WI38 (cell line): ENCODE measurements at regions not wholly inside any gene's neighbourhood (a gene's known extent, or its start where the extent isn't known, plus 50 kb on each side); places are given as distances from the start of the nearest gene placed in this dataset.
"Not testable (repeated sequence)": the region's sequence is repeated elsewhere in the genome, so short reads cannot be mapped to it uniquely, and the experiment has no call there.

Experiments
- H3K4me3 ChIP-seq: 2 replicates; pipeline ENCODE4 v1.5.1; 2011; ENCODE audit warnings: low read depth, mild to moderate bottlenecking, control low read depth, low read length
- CTCF ChIP-seq: IDR thresholded peaks from 2 replicates; pipeline ENCODE4 v1.5.1; 2012; ENCODE audit warnings: low read depth, mild to moderate bottlenecking, control low read depth, low read length

GRCh38 chr9:107832871-107833270 lies 343.3 kb upstream of the KLF4 start:
- TF ChIP-seq CTCF: no peak
- H3K4me3 ChIP-seq: no peak overlapping the region

- TF ChIP-seq CTCF: no peak
- no peak overlapping the region for H3K4me3 ChIP-seq
These were observed 340.9 kb upstream of the KLF4 start for GRCh38 chr9:107830479-107830878.

GRCh38 chr9:107827884-107828283 lies 338.3 kb upstream of the KLF4 start:
- H3K4me3 ChIP-seq: no peak overlapping the region
- TF ChIP-seq CTCF: no peak

GRCh38 chr9:107827304-107827703 lies 337.7 kb upstream of the KLF4 start:
- no peak overlapping the region for H3K4me3 ChIP-seq
- no peak for TF ChIP-seq CTCF

- H3K4me3 ChIP-seq: not testable (repeated sequence)
These were observed 337.1 kb upstream of the KLF4 start for GRCh38 chr9:107826688-107826983.

GRCh38 chr9:107824556-107824955 lies 335.0 kb upstream of the KLF4 start:
- TF ChIP-seq CTCF: no peak

GRCh38 chr9:107819772-107820565 lies 330.4 kb upstream of the KLF4 start:
- TF ChIP-seq CTCF: no peak
- H3K4me3 ChIP-seq: no peak overlapping the region

More at GRCh38 chr9:107824556-107824955, 335.0 kb upstream of the KLF4 start:
- no peak overlapping the region for H3K4me3 ChIP-seq

- H3K4me3 ChIP-seq: not testable (repeated sequence)
These were observed 328.9 kb upstream of the KLF4 start for GRCh38 chr9:107818503-107818829.

- not testable (repeated sequence) for H3K4me3 ChIP-seq
These were observed 328.3 kb upstream of the KLF4 start for GRCh38 chr9:107817595-107818502.
